ENCODE measurements at regions not wholly inside any gene's neighbourhood (a gene's known extent, or its start where the extent isn't known, plus 50 kb on each side); places are given as distances from the start of the nearest gene placed in this dataset.

GRCh38 chr20:16106191-16106849 lies 466.9 kb downstream of the KIF16B start:
- no peak overlapping the region for H3K27ac ChIP-seq (ENCODE audit: low read depth, low read length)
- H3K36me3 ChIP-seq (ENCODE audit: control insufficient read depth in 3 of 3, insufficient read depth in 3 of 3, low read length in 3 of 3) = no peaks in the 10 kb centered on the region
- H3K4me3 ChIP-seq (ENCODE audit: low read length in 3 of 3) = no peak overlapping the region
- peaks cover 11 to 15% (median 12%) of the 10 kb centered on the region in 3 donors for H3K4me1 ChIP-seq (ENCODE audit: control insufficient read depth in 3 of 3, insufficient read depth in 3 of 3, low read length in 3 of 3)
- no peaks in the 10 kb centered on the region for H3K27me3 ChIP-seq (ENCODE audit: control insufficient read depth in 3 of 3, insufficient read depth in 3 of 3, low read length in 3 of 3)
- no peak overlapping the region for H3K9ac ChIP-seq (ENCODE audit: low read depth in 1 of 3, low read length in 3 of 3)
- no peaks in the 10 kb centered on the region for H3K9me3 ChIP-seq (ENCODE audit: control insufficient read depth in 3 of 3, low read length in 3 of 3)

GRCh38 chr20:16104783-16105182 lies 468.5 kb downstream of the KIF16B start:
- no peaks in the 10 kb centered on the region for H3K27me3 ChIP-seq (ENCODE audit: control insufficient read depth in 3 of 3, insufficient read depth in 3 of 3, low read length in 3 of 3)
- H3K36me3 ChIP-seq (ENCODE audit: control insufficient read depth in 3 of 3, insufficient read depth in 3 of 3, low read length in 3 of 3) = no peaks in the 10 kb centered on the region
- H3K27ac ChIP-seq (ENCODE audit: low read depth, low read length) = no peak overlapping the region
- H3K9ac ChIP-seq (ENCODE audit: low read depth in 1 of 3, low read length in 3 of 3) = no peak overlapping the region
- no peak overlapping the region for H3K4me3 ChIP-seq (ENCODE audit: low read length in 3 of 3)
- no peaks in the 10 kb centered on the region for H3K9me3 ChIP-seq (ENCODE audit: control insufficient read depth in 3 of 3, low read length in 3 of 3)
- H3K4me1 ChIP-seq (ENCODE audit: control insufficient read depth in 3 of 3, insufficient read depth in 3 of 3, low read length in 3 of 3) = peaks cover 11 to 15% (median 13%) of the 10 kb centered on the region in 3 donors
